VCaP (cell line): ENCODE measurements at regions not wholly inside any gene's neighbourhood (a gene's known extent, or its start where the extent isn't known, plus 50 kb on each side); places are given as distances from the start of the nearest gene placed in this dataset.

Experiments
- H3K27ac ChIP-seq: fragments of 450-650 bp; 2 replicates; pipeline ENCODE4 v1.5.1; 2017
- TF ChIP-seq, protein P1 (sequence below): fragments of 450-650 bp; conservative IDR thresholded peaks from 2 replicates; pipeline ENCODE4 v1.5.1; 2017; ENCODE audit warnings: mild to moderate bottlenecking, moderate library complexity

DNA sequence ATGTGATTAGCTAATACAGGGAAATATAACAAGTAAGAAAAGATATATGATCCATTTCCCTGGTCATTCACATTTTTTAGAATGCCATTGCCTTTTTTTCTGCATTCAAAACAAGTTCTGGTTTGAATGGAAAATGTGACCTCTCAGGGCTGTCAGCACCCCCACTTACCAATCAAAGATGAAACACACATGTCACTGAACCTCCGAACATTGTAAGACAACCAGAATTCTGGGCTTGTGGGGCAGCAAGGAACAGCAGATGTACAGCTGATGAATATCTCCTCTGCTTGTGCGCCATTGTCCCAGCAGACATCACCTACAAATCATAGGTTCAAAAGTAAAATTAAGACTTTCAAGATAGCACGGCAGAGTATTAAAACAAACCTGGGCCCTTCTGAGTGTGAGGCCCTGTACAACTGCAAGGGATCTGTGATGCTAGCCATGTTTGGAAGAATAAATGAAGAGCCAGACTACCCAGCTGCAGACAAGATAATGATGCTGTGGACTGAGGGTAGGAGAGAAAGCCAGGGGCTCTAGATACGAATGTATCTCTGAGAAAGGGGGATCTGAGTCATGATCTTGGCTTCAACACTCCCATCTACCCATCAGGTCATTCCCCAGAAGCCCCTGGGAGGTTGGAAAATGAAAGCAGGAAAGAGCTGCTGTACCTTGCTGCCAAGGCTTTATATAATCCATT lies 108.7 kb upstream of the SERTAD2 start:
- H3K27ac ChIP-seq = no peak overlapping the region

DNA sequence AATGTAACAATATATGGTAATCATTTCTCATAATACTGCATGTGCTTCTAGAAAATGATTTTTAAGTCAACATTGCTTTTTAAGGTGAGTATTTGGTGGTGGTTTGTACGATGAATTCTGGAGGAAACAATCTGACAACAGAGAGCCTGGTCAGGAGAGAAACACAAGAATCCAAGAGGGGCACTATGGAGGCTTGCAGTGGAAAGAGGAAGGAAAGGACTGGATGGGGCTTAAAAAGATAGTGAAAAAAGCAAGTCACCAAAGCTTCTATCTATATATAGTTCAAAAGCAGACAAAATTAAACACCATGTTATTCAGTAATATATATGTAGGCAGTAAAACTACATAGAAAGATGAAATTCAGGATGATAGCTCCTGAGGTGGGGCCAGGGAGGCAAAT lies 109.4 kb upstream of the SERTAD2 start:
- H3K27ac ChIP-seq = no peak overlapping the region
- TF ChIP-seq, protein P1, sequence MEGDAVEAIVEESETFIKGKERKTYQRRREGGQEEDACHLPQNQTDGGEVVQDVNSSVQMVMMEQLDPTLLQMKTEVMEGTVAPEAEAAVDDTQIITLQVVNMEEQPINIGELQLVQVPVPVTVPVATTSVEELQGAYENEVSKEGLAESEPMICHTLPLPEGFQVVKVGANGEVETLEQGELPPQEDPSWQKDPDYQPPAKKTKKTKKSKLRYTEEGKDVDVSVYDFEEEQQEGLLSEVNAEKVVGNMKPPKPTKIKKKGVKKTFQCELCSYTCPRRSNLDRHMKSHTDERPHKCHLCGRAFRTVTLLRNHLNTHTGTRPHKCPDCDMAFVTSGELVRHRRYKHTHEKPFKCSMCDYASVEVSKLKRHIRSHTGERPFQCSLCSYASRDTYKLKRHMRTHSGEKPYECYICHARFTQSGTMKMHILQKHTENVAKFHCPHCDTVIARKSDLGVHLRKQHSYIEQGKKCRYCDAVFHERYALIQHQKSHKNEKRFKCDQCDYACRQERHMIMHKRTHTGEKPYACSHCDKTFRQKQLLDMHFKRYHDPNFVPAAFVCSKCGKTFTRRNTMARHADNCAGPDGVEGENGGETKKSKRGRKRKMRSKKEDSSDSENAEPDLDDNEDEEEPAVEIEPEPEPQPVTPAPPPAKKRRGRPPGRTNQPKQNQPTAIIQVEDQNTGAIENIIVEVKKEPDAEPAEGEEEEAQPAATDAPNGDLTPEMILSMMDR = no peak

More for the DNA sequence above, 108.7 kb upstream of the SERTAD2 start:
- TF ChIP-seq, protein P1 = no peak

DNA sequence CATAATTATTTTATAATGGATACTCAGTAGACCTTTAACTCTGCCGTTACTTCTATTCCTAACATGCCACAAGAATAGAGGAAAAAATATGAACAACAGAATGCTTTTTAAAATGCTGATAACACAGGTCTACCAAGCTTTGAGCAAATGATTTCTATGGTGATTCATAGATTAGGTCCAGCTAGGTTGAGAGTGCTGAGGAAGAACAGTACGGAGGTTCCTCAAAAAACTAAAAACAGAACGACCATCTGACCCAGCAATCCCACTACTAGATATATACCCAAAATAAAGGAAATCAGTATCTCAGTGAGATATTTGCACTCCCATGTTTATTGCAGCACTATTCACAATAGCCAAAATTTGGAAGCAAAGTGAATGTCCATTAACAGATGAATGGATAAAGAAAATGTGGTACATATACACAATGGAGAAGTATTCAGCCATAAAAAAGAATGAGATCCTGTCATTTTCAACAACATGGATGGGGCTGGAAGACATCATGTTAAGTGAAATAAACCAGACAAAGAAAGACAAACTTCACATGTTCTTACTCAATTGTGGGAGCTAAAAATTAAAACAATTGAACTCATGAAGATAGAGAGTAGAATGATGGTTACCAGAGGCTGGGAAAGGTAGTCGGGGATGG lies 111.6 kb upstream of the SERTAD2 start:
- TF ChIP-seq, protein P1 = no peak
- H3K27ac ChIP-seq = no peak overlapping the region

DNA sequence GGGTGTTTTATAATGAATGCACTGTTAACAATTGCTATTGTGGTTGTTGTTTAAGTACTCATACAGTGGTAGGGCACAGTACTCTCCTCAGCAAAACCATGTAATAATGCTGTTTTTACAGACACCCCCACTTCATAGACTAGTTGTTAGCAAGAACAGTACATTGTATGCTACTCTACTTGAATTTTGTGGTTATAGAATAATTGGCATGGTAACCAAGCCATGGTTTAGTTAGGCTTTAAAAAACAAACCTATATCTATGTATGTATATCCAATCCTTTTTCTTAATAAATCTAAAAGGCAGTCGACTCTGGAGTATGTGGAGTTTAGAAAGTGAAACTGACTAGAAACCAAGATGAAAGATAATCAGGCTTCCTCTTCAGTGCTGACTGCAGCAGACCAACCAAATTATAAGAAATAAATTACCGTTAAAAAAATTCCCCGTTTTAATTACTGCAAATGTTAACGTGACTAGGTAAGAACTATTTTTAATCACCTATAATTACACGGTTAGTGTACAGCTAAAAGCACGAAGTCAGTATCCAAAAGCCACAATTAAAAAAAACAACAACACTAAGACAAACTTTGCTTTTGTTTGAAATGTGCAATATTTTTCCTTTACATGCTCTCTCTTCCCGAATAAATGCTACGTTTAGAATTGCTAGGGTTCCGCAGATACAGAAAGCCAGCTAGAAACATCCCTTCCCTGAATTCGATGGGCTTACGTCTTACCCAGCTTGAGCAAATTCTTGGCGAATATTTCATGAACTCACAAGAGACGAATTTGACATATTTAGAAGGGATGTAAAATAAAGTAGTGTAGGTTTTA lies 113.3 kb upstream of the SERTAD2 start:
- peak overlapping the region; percentile 85 for H3K27ac ChIP-seq
- TF ChIP-seq, protein P1 = no peak

DNA sequence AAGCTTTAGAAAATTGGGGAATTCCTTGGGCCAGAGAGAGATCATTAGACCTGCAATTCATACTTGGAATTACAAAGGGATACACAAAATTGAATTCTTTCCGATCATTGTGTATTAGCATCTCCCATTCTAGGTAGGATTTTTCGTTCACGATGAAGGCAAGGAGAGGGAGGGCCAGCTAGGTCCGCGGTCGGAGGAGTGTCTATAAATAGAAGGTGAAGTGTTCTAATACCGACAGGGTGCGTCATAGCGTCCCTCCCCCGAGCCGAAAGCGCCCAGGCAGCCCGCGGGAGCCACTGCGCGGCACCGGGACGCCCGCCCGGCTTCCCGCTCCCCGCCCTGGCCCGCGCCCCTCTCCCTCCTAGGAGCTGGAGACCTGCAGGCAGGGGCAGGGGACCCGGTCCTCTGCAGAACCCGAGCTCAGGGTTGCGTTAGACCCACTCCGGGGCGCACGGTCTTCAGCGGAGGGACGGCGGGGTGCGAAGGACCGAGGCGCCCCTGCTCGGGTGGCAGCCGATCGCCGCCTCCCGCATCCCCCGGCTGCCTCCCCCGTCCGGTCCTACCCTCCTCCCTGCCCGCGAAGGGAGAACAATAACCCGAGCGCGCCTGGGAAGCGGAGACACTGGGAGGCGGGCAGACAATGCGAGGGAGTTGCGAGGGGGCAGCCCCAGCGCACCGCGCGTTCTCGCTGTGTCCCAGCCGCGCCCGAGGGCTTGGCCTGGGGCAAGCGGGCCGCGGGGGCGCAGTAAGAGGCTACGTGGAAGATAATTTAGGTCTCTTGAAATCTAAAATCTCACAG lies 114.2 kb upstream of the SERTAD2 start:
- peak overlapping the region; percentile 85 for H3K27ac ChIP-seq

DNA sequence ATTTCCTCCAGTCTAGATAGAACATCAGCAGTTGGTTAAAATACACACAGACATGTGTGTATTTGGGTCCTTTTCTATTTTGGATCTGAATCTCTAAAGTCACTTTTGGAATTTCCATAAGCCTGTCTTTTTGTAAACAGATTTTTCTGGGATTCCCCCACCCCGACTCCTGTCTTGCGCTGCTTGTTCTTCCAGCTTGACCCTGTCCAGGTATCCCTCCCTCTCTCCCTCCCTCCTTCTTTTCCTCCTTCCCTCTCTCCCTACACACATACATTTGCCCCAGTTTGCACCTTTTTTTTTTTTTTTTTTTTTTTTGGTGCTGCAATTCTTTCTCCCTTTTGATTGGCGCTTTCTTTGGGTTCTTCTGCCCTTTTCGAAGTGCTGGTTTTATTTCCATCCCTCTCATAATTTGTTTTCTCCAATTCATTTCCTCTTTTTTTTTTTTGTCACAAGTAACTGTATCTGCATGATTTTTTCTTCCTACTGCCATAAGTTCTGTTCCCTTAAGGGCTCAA lies 114.8 kb upstream of the SERTAD2 start:
- peak overlapping the region; percentile 85 for H3K27ac ChIP-seq
- TF ChIP-seq, protein P1 = no peak

More for the DNA sequence above, 114.2 kb upstream of the SERTAD2 start:
- TF ChIP-seq, protein P1 = 0 out of 2 replicates have a peak, but pooled peaks have one; percentile 15
